Kidney (tissue), 13 donors: ENCODE measurements at regions not wholly inside any gene's neighbourhood (a gene's known extent, or its start where the extent isn't known, plus 50 kb on each side); places are given as distances from the start of the nearest gene placed in this dataset.

Experiments used
- DNase-seq, 5 donors: peaks; one replicate each; pipeline ENCODE4 v3.0.0-alpha.2; 2013 to 2020
- FAIRE-seq: peaks from 2 replicates; lab custom pipeline; 2012; peaks lifted over from hg19 to GRCh38; lab: Jason Lieb, UNC
- H3K27ac ChIP-seq, 2 donors: one replicate each; pipeline ENCODE4 v1.7.0; 2013; ENCODE audit warnings: low read depth in 2 of 2, low read length in 2 of 2, inconsistent platforms in 1 of 2
- H3K27me3 ChIP-seq: one replicate; pipeline ENCODE4 v1.7.1; 2013; ENCODE audit warnings: low read length, inconsistent platforms; ENCODE audit not compliant: control insufficient read depth, insufficient read depth
- H3K36me3 ChIP-seq, 3 donors: one replicate each; pipeline versions ENCODE4 v1.7.0 to v1.7.1; 2013; ENCODE audit warnings: low read length in 3 of 3, control low read depth in 1 of 3, inconsistent platforms in 1 of 3; ENCODE audit not compliant: insufficient read depth in 3 of 3, control insufficient read depth in 2 of 3
- H3K4me1 ChIP-seq, 3 donors: one replicate each; pipeline versions ENCODE4 v1.7.0 to v1.7.1; 2013; ENCODE audit warnings: low read length in 3 of 3, inconsistent platforms in 1 of 3, low read depth in 1 of 3; ENCODE audit not compliant: control insufficient read depth in 2 of 3, insufficient read depth in 2 of 3
- H3K4me3 ChIP-seq, 3 donors: one replicate each; pipeline versions ENCODE4 v1.7.0 to v1.8.1; 2013; ENCODE audit warnings: low read length in 3 of 3, control low read depth in 1 of 3, inconsistent platforms in 1 of 3
- H3K9ac ChIP-seq, 3 donors: one replicate each; pipeline versions ENCODE4 v1.7.0 to v1.7.1; 2013; ENCODE audit warnings: low read length in 3 of 3, control low read depth in 1 of 3, inconsistent platforms in 1 of 3
- H3K9me3 ChIP-seq, 3 donors: one replicate each; pipeline versions ENCODE4 v1.7.0 to v1.7.1; 2013; ENCODE audit warnings: low read length in 3 of 3, control low read depth in 1 of 3, inconsistent platforms in 1 of 3; ENCODE audit not compliant: control insufficient read depth in 2 of 3, insufficient read depth in 1 of 3
- intact Hi-C: fragments of 100-400 bp; cut with DNase I; formaldehyde crosslinking; loops from one replicate; pipeline ENCODE4 v1.11.1; 2022
- TF ChIP-seq, protein P1 (sequence below): IDR thresholded peaks from 3 replicates; pipeline ENCODE4 v1.5.1; 2012; ENCODE audit warnings: mild to moderate bottlenecking, moderate library complexity, borderline replicate concordance; ENCODE audit not compliant: insufficient read depth; ENCODE audit errors: extremely low read depth
- donor health status: control.
- donor health status: control.
- donor health status: control.
- donor health status: control.
- donor health status: control.
- donor health status: DM: yes; HTN: yes; CAD: no.
- donor health status: Normal renal cell carcinoma (clear cell type).

DNA sequence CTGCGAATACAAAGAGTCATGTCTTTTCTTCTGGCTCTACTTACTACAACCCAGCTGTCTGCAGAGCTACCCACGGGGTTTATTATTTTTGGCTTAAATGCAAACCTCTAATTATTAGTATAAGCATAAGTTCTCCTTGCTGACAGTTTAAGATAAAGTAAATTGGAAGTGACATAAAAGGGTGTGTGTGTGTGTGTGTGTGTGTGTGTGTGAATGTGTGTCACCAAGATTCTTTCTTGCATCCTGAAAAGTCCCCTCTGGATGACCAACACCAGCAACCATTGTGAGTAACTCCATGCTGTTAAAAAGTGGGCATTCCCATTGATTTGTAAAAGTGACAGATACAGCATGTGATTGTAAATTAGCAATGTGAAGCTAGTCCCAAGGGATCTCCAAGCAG lies 803.8 kb upstream of the ZNF608 start:
- Histone ChIP-seq H3K9ac (no peak overlapping the region), H3K4me3 (no peak overlapping the region), H3K4me1 (peaks cover 0 to 3% (median 0%) of the 10 kb centered on the region in 3 donors), H3K36me3 (no peaks in the 10 kb centered on the region), H3K27ac (no peak overlapping the region), H3K9me3 (no peaks in the 10 kb centered on the region), H3K27me3 (no peaks in the 10 kb centered on the region)
- intact Hi-C loops = no loop called here
- DNase-seq (peak in 3 of 5 donors; percentile 44 to 85 (median 61)), FAIRE-seq (no peak)
- TF ChIP-seq, protein P1, sequence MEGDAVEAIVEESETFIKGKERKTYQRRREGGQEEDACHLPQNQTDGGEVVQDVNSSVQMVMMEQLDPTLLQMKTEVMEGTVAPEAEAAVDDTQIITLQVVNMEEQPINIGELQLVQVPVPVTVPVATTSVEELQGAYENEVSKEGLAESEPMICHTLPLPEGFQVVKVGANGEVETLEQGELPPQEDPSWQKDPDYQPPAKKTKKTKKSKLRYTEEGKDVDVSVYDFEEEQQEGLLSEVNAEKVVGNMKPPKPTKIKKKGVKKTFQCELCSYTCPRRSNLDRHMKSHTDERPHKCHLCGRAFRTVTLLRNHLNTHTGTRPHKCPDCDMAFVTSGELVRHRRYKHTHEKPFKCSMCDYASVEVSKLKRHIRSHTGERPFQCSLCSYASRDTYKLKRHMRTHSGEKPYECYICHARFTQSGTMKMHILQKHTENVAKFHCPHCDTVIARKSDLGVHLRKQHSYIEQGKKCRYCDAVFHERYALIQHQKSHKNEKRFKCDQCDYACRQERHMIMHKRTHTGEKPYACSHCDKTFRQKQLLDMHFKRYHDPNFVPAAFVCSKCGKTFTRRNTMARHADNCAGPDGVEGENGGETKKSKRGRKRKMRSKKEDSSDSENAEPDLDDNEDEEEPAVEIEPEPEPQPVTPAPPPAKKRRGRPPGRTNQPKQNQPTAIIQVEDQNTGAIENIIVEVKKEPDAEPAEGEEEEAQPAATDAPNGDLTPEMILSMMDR = no peak

DNA sequence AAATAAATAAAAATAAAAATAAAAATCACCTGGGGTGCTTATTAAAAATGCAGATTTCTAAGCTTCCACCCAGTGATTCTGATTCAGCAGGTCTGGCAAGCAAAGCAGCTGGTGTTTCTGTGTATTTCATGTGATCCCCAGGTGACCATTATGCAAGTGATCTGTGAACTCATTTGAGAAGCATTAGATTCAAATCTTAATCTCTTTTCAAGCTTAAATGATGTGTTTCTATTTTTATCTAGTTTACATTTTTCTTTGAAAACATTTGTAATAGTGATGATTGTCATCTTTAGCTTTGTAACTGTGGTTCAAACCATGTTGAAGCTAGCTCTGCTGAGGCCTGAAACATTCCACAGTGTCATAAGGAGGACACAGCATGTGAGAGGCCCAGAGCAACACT lies 804.8 kb upstream of the ZNF608 start:
- intact Hi-C loops = no loop called here
- Histone ChIP-seq H3K36me3 (no peaks in the 10 kb centered on the region), H3K9me3 (no peaks in the 10 kb centered on the region), H3K4me3 (no peak overlapping the region), H3K4me1 (peaks cover 0 to 3% (median 0%) of the 10 kb centered on the region in 3 donors), H3K9ac (no peak overlapping the region), H3K27me3 (no peaks in the 10 kb centered on the region), H3K27ac (no peak overlapping the region)
- FAIRE-seq = no peak
- TF ChIP-seq, protein P1 = no peak
- DNase-seq = no peak

DNA sequence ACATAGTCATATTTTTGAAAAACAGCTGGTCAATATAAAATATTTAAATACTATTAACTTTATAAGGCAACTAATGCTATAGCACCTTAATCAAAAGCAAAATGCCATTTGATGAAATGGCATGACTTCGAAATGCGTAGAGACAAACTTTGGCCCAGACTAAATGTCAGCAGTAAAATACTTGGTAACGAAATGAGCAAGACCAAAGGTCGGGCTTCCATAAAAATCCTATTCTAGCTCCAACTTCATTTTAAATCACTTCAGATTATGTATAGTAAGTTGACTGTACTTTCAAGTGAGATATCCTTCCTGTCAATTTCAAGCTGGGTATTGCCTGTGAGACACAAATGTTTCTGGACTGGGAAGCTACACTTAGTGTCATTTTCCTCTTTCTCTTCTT lies 805.4 kb upstream of the ZNF608 start:
- TF ChIP-seq, protein P1 = no peak
- Histone ChIP-seq H3K27ac (no peak overlapping the region), H3K36me3 (no peaks in the 10 kb centered on the region), H3K9me3 (no peaks in the 10 kb centered on the region), H3K4me1 (peaks cover 0 to 3% (median 0%) of the 10 kb centered on the region in 3 donors), H3K27me3 (no peaks in the 10 kb centered on the region), H3K9ac (no peak overlapping the region), H3K4me3 (no peak overlapping the region)
- FAIRE-seq (no peak), DNase-seq (no peak)
- intact Hi-C loops = no loop called here

DNA sequence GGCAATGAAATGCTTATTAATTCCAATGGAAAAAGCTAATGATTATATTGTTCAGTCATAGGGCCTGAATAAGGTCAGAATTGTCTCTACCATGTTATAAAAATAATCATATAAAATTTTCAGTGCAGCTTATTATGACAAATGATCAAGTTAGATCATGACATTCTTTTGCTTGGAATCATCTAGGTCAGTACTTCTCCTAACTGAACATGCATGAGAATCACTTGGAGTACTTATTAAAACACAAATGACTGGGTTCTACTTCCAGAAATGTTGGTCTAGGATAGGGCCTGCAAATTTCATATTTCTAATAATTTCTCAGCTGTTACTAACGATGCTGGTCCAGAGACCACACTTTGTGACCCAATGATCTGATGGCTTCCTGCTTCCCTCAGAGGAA lies 806.0 kb upstream of the ZNF608 start:
- no peaks in the 10 kb centered on the region for H3K9me3 ChIP-seq
- TF ChIP-seq, protein P1 = no peak
- no peak overlapping the region for H3K27ac ChIP-seq
- FAIRE-seq (no peak), DNase-seq (no peak)
- no peaks in the 10 kb centered on the region for H3K27me3 ChIP-seq
- intact Hi-C loops = no loop called here
- no peaks in the 10 kb centered on the region for H3K36me3 ChIP-seq
- H3K9ac ChIP-seq = no peak overlapping the region
- H3K4me3 ChIP-seq = no peak overlapping the region
- H3K4me1 ChIP-seq = peaks cover 0 to 3% (median 0%) of the 10 kb centered on the region in 3 donors
